SK-N-SH (cell line): ENCODE measurements at regions not wholly inside any gene's neighbourhood (a gene's known extent, or its start where the extent isn't known, plus 50 kb on each side); places are given as distances from the start of the nearest gene placed in this dataset.
"Not testable (repeated sequence)": the region's sequence is repeated elsewhere in the genome, so short reads cannot be mapped to it uniquely, and the experiment has no call there.

Source experiments
- CTCF ChIA-PET: fragments of 300-600, 350-600 bp; formaldehyde crosslinking; extraction: SDS; loops from one replicate; lab custom pipeline; 2021; lab: Yijun Ruan, JAX
- POLR2A ChIA-PET: fragments of 350-600 bp; sonication (Branson Sonifier 250); formaldehyde crosslinking; extraction: SDS; loops from one replicate; lab custom pipeline; 2020; ENCODE audit warnings: antibody characterized with exemption, inconsistent platforms; lab: Yijun Ruan, JAX
- DNase-seq: peaks from one replicate; pipeline ENCODE4 v3.0.0; 2012
- H2AFZ ChIP-seq: fragments of 200-600 bp; sonication (generic); 2 replicates; pipeline ENCODE4 v1.8.1; 2016; ENCODE audit warnings: antibody characterized with exemption, mild to moderate bottlenecking, low read depth
- H3F3A ChIP-seq: fragments of 200-600 bp; sonication (generic); replicated peaks from 2 replicates; pipeline ENCODE3; 2016; ENCODE audit warnings: antibody characterized with exemption, mild to moderate bottlenecking; ENCODE audit not compliant: insufficient read depth
- H3K27ac ChIP-seq, 2 experiments: fragments of 200-500 bp in 1 of 2; fragments of 200-600 bp in 1 of 2; sonication (Bioruptor generic) in 1 of 2; sonication (generic), shearing (Covaris generic) in 1 of 2; 2 replicates each; pipeline versions ENCODE4 v1.5.1 to v1.6.1; 2014 to 2016; ENCODE audit warnings: low read depth in 2 of 2, inconsistent platforms in 1 of 2, low read length in 1 of 2, mild to moderate bottlenecking in 1 of 2, mixed read lengths in 1 of 2
- H3K27me3 ChIP-seq: fragments of 200-600 bp; sonication (generic), shearing (Covaris generic); 2 replicates; pipeline ENCODE4 v1.6.1; 2016; ENCODE audit warnings: mixed run types; ENCODE audit not compliant: insufficient read depth
- H3K36me3 ChIP-seq, 2 experiments: fragments of 200-500 bp in 1 of 2; fragments of 200-600 bp in 1 of 2; sonication (Bioruptor generic) in 1 of 2; sonication (generic) in 1 of 2; replicated peaks in 1 of 2; 2 replicates each; pipeline versions ENCODE3 to v1.5.1; 2014 to 2016; ENCODE audit warnings: low read length in 1 of 2, mild to moderate bottlenecking in 1 of 2; ENCODE audit not compliant: insufficient read depth in 2 of 2, control insufficient read depth in 1 of 2
- H3K4me1 ChIP-seq, 2 experiments: fragments of 200-500 bp in 1 of 2; fragments of 200-600 bp in 1 of 2; sonication (Bioruptor generic) in 1 of 2; sonication (generic), shearing (Covaris generic) in 1 of 2; 2 replicates each; pipeline versions ENCODE4 v1.5.1 to v1.6.1; 2014 to 2016; ENCODE audit warnings: low read depth in 1 of 2, low read length in 1 of 2, mixed run types in 1 of 2; ENCODE audit not compliant: insufficient read depth in 2 of 2, control insufficient read depth in 1 of 2
- H3K4me2 ChIP-seq: fragments of 200-600 bp; sonication (generic), shearing (Covaris generic); 2 replicates; pipeline ENCODE4 v1.6.1; 2017; ENCODE audit warnings: mixed run types
- H3K4me3 ChIP-seq, 2 experiments: fragments of 200-500 bp in 1 of 2; fragments of 200-600 bp in 1 of 2; sonication (Bioruptor generic) in 1 of 2; sonication (generic), shearing (Covaris generic) in 1 of 2; 2 replicates each; pipeline versions ENCODE4 v1.5.1 to v1.8.1; 2014 to 2016; ENCODE audit warnings: low read depth in 2 of 2, inconsistent platforms in 1 of 2, low read length in 1 of 2, mild to moderate bottlenecking in 1 of 2, mixed read lengths in 1 of 2, moderate library complexity in 1 of 2
- H3K79me2 ChIP-seq: fragments of 200-600 bp; sonication (generic); 2 replicates; pipeline ENCODE4 v1.8.1; 2017; ENCODE audit warnings: mild to moderate bottlenecking; ENCODE audit not compliant: insufficient read depth
- H3K9ac ChIP-seq: fragments of 200-600 bp; sonication (generic); 2 replicates; pipeline ENCODE4 v1.6.1; 2017; ENCODE audit warnings: mixed run types
- H3K9me2 ChIP-seq: fragments of 200-600 bp; sonication (generic); 2 replicates; pipeline ENCODE4 v1.6.1; 2017; ENCODE audit warnings: mixed run types
- H3K9me3 ChIP-seq: fragments of 200-600 bp; sonication (generic); 2 replicates; pipeline ENCODE4 v1.6.1; 2017; ENCODE audit warnings: mixed run types, mild to moderate bottlenecking, moderate library complexity
- H4K20me1 ChIP-seq: fragments of 200-600 bp; sonication (generic); 2 replicates; pipeline ENCODE4 v1.6.1; 2017; ENCODE audit warnings: mild to moderate bottlenecking, mixed run types; ENCODE audit not compliant: insufficient read depth
- CHD2 ChIP-seq: fragments of 150-350 bp; IDR thresholded peaks from 2 replicates; pipeline ENCODE4 v1.6.1; 2018; ENCODE audit warnings: low read length; ENCODE audit not compliant: partially characterized antibody
- ELF1 ChIP-seq: IDR thresholded peaks from 2 replicates; pipeline ENCODE4 v1.4.0; 2012
- FOXM1 ChIP-seq: IDR thresholded peaks from 2 replicates; pipeline ENCODE4 v1.4.0; 2012; ENCODE audit warnings: low read depth, mild to moderate bottlenecking
- JUND ChIP-seq: IDR thresholded peaks from 2 replicates; pipeline ENCODE4 v1.4.0; 2012
- NRF1 ChIP-seq: IDR thresholded peaks from 2 replicates; pipeline ENCODE4 v1.6.1; 2012; ENCODE audit warnings: low read depth, mild to moderate bottlenecking, low read length
- RAD21 ChIP-seq: IDR thresholded peaks from 2 replicates; pipeline ENCODE4 v1.6.1; 2012; ENCODE audit warnings: mild to moderate bottlenecking, low read length
- RCOR1 ChIP-seq: fragments of 150-350 bp; IDR thresholded peaks from 2 replicates; pipeline ENCODE4 v1.6.1; 2017; ENCODE audit warnings: antibody characterized with exemption, low read length
- RFX5 ChIP-seq: IDR thresholded peaks from 2 replicates; pipeline ENCODE4 v1.6.1; 2012; ENCODE audit warnings: mild to moderate bottlenecking, improper control_type of control experiment, low read length
- RXRA ChIP-seq: IDR thresholded peaks from 2 replicates; pipeline ENCODE4 v1.4.0; 2012; ENCODE audit warnings: low read depth, mild to moderate bottlenecking, borderline replicate concordance
- SIN3A ChIP-seq: IDR thresholded peaks from 2 replicates; pipeline ENCODE4 v1.6.1; 2012; ENCODE audit warnings: low read depth, mild to moderate bottlenecking, low read length, moderate library complexity, borderline replicate concordance
- TAF1 ChIP-seq: IDR thresholded peaks from 2 replicates; pipeline ENCODE4 v1.6.1; 2012; ENCODE audit warnings: low read depth, mild to moderate bottlenecking, low read length, moderate library complexity, borderline replicate concordance
- TEAD4 ChIP-seq: IDR thresholded peaks from 2 replicates; pipeline ENCODE4 v1.4.0; 2012; ENCODE audit warnings: mild to moderate bottlenecking, borderline replicate concordance; ENCODE audit not compliant: insufficient read depth
- WGBS: methylation state at CpG from one replicate; pipeline ENCODE4 v1.1.6; 2017; ENCODE audit warnings: low lambda C conversion rate; 5-methylcytosine and 5-hydroxymethylcytosine counted together
- TF ChIP-seq, protein P1 (sequence below): IDR thresholded peaks from 2 replicates; pipeline ENCODE4 v1.4.0; 2012; ENCODE audit warnings: low read depth, borderline replicate concordance
- TF ChIP-seq, protein P2 (sequence below): IDR thresholded peaks from 2 replicates; pipeline ENCODE4 v1.4.0; 2012; ENCODE audit warnings: low read depth
- TF ChIP-seq, protein P3 (sequence below): IDR thresholded peaks from 2 replicates; pipeline ENCODE4 v1.6.1; 2012; ENCODE audit warnings: mild to moderate bottlenecking, low read depth, low read length, moderate library complexity

DNA sequence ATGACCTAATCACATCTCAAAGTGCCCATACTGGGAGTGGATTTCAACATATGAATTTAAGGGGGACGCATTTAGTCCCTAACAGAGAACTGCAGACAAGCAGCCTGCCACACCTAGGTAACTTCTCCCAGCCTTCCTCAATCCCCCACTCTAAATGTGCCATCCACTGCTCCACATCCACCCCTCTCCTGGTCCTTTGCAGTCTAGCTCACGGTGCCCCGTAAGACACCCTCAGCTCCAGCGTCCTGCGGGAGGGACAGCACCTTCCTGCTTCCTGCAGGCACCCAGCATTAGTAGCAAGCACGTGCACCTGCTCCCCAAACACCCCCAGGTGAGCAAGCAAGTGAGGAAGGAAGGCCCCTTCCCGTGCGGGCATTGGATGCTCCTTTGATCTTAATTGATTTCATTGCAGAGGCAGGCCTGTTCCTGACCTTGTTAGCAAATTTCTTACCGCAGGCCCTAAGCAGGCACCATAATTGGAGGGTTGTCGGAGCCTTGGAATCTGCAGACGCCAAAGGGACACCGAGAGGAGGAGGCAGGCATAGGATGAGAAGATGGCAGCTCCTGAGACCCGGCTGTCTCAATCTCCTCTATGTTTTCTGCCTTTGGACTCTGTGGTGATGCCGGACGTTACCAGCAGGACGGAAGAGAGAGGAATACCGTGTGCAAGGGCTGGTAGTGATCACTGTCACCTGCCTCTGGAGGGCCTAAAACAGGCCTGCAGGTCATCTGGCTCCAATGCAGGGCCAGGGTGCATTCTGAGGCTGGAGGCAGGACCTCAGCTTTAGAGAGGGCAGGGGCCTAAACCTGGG is 75.8 kb upstream of the CHST15 start:
- Histone ChIP-seq H3K4me2 (no peak overlapping the region), H3K4me1 (no peaks in the 10 kb centered on the region), H3K27me3 (no peaks in the 10 kb centered on the region), H3K9me2 (no peaks in the 10 kb centered on the region), H3K9ac (no peak overlapping the region), H3K4me3 (no peak overlapping the region), H3K27ac (no peak overlapping the region), H3K36me3 (no peaks in the 10 kb centered on the region), H2AFZ (no peak overlapping the region), H4K20me1 (no peaks in the 10 kb centered on the region), H3K9me3 (no peaks in the 10 kb centered on the region), H3F3A (no peaks in the 10 kb centered on the region), H3K79me2 (no peaks in the 10 kb centered on the region)
- DNase-seq: no peak
- TF ChIP-seq ELF1 (no peak), SIN3A (no peak), TAF1 (no peak), CHD2 (no peak), RCOR1 (no peak), RAD21 (no peak), JUND (no peak), TEAD4 (no peak), RXRA (no peak), FOXM1 (no peak)
- TF ChIP-seq, protein P1, sequence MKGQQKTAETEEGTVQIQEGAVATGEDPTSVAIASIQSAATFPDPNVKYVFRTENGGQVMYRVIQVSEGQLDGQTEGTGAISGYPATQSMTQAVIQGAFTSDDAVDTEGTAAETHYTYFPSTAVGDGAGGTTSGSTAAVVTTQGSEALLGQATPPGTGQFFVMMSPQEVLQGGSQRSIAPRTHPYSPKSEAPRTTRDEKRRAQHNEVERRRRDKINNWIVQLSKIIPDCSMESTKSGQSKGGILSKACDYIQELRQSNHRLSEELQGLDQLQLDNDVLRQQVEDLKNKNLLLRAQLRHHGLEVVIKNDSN: no peak
- TF ChIP-seq, protein P2, sequence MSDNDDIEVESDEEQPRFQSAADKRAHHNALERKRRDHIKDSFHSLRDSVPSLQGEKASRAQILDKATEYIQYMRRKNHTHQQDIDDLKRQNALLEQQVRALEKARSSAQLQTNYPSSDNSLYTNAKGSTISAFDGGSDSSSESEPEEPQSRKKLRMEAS: no peak
- TF ChIP-seq, protein P3, sequence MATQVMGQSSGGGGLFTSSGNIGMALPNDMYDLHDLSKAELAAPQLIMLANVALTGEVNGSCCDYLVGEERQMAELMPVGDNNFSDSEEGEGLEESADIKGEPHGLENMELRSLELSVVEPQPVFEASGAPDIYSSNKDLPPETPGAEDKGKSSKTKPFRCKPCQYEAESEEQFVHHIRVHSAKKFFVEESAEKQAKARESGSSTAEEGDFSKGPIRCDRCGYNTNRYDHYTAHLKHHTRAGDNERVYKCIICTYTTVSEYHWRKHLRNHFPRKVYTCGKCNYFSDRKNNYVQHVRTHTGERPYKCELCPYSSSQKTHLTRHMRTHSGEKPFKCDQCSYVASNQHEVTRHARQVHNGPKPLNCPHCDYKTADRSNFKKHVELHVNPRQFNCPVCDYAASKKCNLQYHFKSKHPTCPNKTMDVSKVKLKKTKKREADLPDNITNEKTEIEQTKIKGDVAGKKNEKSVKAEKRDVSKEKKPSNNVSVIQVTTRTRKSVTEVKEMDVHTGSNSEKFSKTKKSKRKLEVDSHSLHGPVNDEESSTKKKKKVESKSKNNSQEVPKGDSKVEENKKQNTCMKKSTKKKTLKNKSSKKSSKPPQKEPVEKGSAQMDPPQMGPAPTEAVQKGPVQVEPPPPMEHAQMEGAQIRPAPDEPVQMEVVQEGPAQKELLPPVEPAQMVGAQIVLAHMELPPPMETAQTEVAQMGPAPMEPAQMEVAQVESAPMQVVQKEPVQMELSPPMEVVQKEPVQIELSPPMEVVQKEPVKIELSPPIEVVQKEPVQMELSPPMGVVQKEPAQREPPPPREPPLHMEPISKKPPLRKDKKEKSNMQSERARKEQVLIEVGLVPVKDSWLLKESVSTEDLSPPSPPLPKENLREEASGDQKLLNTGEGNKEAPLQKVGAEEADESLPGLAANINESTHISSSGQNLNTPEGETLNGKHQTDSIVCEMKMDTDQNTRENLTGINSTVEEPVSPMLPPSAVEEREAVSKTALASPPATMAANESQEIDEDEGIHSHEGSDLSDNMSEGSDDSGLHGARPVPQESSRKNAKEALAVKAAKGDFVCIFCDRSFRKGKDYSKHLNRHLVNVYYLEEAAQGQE: no peak
- POLR2A ChIA-PET: no interaction called here
- CTCF ChIA-PET: interaction anchor here (0.7 to 1.1 kb wide), 2 partner anchors 33 to 175 kb away, joined by 3 read pairs; no protein-coding TSS in a partner anchor
- 56% methylated on average over 15 of the region's 17 CpGs for WGBS

DNA sequence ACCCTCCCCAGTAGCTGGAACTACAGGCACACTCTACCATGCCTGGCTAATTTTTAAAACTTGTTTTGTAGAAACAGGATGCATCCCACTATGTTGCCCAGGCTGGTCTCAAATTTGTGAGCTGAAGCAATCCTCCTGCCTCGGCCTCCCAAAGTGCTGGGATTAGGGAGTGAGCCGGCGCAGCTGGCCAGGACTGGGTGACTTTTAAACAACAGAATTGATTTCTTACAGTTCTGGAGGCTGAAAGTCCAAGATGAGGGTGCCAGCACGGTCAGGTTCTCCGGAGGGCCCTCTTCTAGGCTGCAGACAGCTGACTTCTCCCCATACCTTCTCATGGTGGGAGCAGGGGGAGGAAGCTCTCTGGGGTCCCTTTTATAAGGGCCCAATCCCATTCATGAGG is 75.2 kb upstream of the CHST15 start:
- ChIA-PET CTCF (interaction anchor here (0.7 to 1.1 kb wide), 2 partner anchors 32 to 174 kb away, joined by 3 read pairs; no protein-coding TSS in a partner anchor), POLR2A (no interaction called here)
- DNase-seq: no peak
- Histone ChIP-seq H3K9me2 (no peaks in the 10 kb centered on the region), H3K4me2 (no peak overlapping the region), H3K9ac (no peak overlapping the region), H3K9me3 (no peaks in the 10 kb centered on the region), H3K79me2 (no peaks in the 10 kb centered on the region), H3K4me3 (no peak overlapping the region), H3F3A (no peaks in the 10 kb centered on the region), H3K4me1 (no peaks in the 10 kb centered on the region), H2AFZ (no peak overlapping the region), H3K27me3 (no peaks in the 10 kb centered on the region), H3K27ac (no peak overlapping the region), H4K20me1 (no peaks in the 10 kb centered on the region), H3K36me3 (no peaks in the 10 kb centered on the region)
- WGBS: 39% methylated on average over 3 of the region's 5 CpGs
- TF ChIP-seq RFX5 (no peak), NRF1 (no peak)
- TF ChIP-seq, protein P3: no peak

DNA sequence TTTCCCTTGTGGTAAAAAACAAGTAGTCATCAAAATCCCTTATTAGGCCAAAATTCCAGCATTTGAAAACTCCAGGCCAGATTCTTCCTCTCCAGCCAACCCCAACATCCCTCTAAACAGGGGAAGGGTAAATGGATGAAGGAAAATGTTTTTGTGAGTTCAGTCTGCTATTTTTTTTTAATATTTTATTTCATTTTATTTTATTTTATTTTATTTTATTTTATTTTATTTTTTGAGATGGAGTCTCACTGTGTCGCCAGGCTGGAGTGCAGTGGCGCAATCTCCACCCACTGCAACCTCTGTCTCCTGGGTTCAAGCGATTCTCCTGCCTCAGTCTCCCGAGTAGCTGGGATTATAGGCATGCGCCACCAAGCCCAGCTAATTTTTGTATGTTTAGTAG is 74.5 kb upstream of the CHST15 start:
- DNase-seq, H3K9ac ChIP-seq, H3K9me2 ChIP-seq, POLR2A ChIA-PET, H3K9me3 ChIP-seq, H2AFZ ChIP-seq, H3F3A ChIP-seq, H3K79me2 ChIP-seq, H3K4me3 ChIP-seq, H3K4me1 ChIP-seq, H3K4me2 ChIP-seq, H3K27ac ChIP-seq, H3K27me3 ChIP-seq, H4K20me1 ChIP-seq, H3K36me3 ChIP-seq: not testable (repeated sequence)
- CTCF ChIA-PET: interaction anchor here (1.1 kb wide), 1 partner anchor 32 kb away, joined by 3 read pairs; no protein-coding TSS in a partner anchor
- WGBS: 58% methylated on average over 5 of the region's 5 CpGs
